ENCODE measurements at regions not wholly inside any gene's neighbourhood (a gene's known extent, or its start where the extent isn't known, plus 50 kb on each side); places are given as distances from the start of the nearest gene placed in this dataset.

GRCh38 chr9:673966-674526, 167.5 kb upstream of the DMRT1 start:
- H3K4me1 ChIP-seq (ENCODE audit: control insufficient read depth, insufficient read depth, low read length, poor library complexity, severe bottlenecking), result no peaks in the 10 kb centered on the region
- no peaks in the 10 kb centered on the region for H3K27me3 ChIP-seq (replicated peaks; ENCODE audit: control insufficient read depth, insufficient read depth, low read length, poor library complexity, severe bottlenecking)
- no peak overlapping the region for H3K4me3 ChIP-seq (ENCODE audit: insufficient read depth, low read depth, low read length, poor library complexity, severe bottlenecking)
- H3K9me3 ChIP-seq (ENCODE audit: control insufficient read depth, low read length), result no peaks in the 10 kb centered on the region
- no peaks in the 10 kb centered on the region for H3K36me3 ChIP-seq (ENCODE audit: control insufficient read depth, insufficient read depth, low read length)
- no peak for DNase-seq
- H3K27ac ChIP-seq (ENCODE audit: insufficient read depth, low read length, poor library complexity, severe bottlenecking), result no peak overlapping the region

GRCh38 chr9:675697-676370, 165.7 kb upstream of the DMRT1 start:
- no peak for DNase-seq
- no peaks in the 10 kb centered on the region for H3K4me1 ChIP-seq (ENCODE audit: control insufficient read depth, insufficient read depth, low read length, poor library complexity, severe bottlenecking)

GRCh38 chr9:676780-677438, 164.6 kb upstream of the DMRT1 start:
- DNase-seq, result no peak
- no peak overlapping the region for H3K27ac ChIP-seq (ENCODE audit: insufficient read depth, low read length, poor library complexity, severe bottlenecking)
- no peaks in the 10 kb centered on the region for H3K4me1 ChIP-seq (ENCODE audit: control insufficient read depth, insufficient read depth, low read length, poor library complexity, severe bottlenecking)
- no peak overlapping the region for H3K4me3 ChIP-seq (ENCODE audit: insufficient read depth, low read depth, low read length, poor library complexity, severe bottlenecking)
- H3K27me3 ChIP-seq (replicated peaks; ENCODE audit: control insufficient read depth, insufficient read depth, low read length, poor library complexity, severe bottlenecking), result no peaks in the 10 kb centered on the region
- H3K36me3 ChIP-seq (ENCODE audit: control insufficient read depth, insufficient read depth, low read length), result no peaks in the 10 kb centered on the region
- no peaks in the 10 kb centered on the region for H3K9me3 ChIP-seq (ENCODE audit: control insufficient read depth, low read length)

More at GRCh38 chr9:675697-676370, 165.7 kb upstream of the DMRT1 start:
- Histone ChIP-seq H3K9me3 (ENCODE audit: control insufficient read depth, low read length) (no peaks in the 10 kb centered on the region), H3K27ac (ENCODE audit: insufficient read depth, low read length, poor library complexity, severe bottlenecking) (no peak overlapping the region), H3K27me3 (replicated peaks; ENCODE audit: control insufficient read depth, insufficient read depth, low read length, poor library complexity, severe bottlenecking) (no peaks in the 10 kb centered on the region), H3K4me3 (ENCODE audit: insufficient read depth, low read depth, low read length, poor library complexity, severe bottlenecking) (no peak overlapping the region), H3K36me3 (ENCODE audit: control insufficient read depth, insufficient read depth, low read length) (no peaks in the 10 kb centered on the region)

- no peak for DNase-seq
- Histone ChIP-seq H3K4me3 (ENCODE audit: insufficient read depth, low read depth, low read length, poor library complexity, severe bottlenecking) (no peak overlapping the region), H3K9me3 (ENCODE audit: control insufficient read depth, low read length) (no peaks in the 10 kb centered on the region), H3K27ac (ENCODE audit: insufficient read depth, low read length, poor library complexity, severe bottlenecking) (no peak overlapping the region), H3K4me1 (ENCODE audit: control insufficient read depth, insufficient read depth, low read length, poor library complexity, severe bottlenecking) (no peaks in the 10 kb centered on the region), H3K36me3 (ENCODE audit: control insufficient read depth, insufficient read depth, low read length) (no peaks in the 10 kb centered on the region), H3K27me3 (replicated peaks; ENCODE audit: control insufficient read depth, insufficient read depth, low read length, poor library complexity, severe bottlenecking) (no peaks in the 10 kb centered on the region)
Measured at GRCh38 chr9:677461-678097, 163.9 kb upstream of the DMRT1 start.

GRCh38 chr9:678897-679296, 162.6 kb upstream of the DMRT1 start:
- no peak overlapping the region for H3K27ac ChIP-seq (ENCODE audit: insufficient read depth, low read length, poor library complexity, severe bottlenecking)
- H3K4me1 ChIP-seq (ENCODE audit: control insufficient read depth, insufficient read depth, low read length, poor library complexity, severe bottlenecking), result no peaks in the 10 kb centered on the region
- H3K27me3 ChIP-seq (replicated peaks; ENCODE audit: control insufficient read depth, insufficient read depth, low read length, poor library complexity, severe bottlenecking), result no peaks in the 10 kb centered on the region
- H3K4me3 ChIP-seq (ENCODE audit: insufficient read depth, low read depth, low read length, poor library complexity, severe bottlenecking), result no peak overlapping the region
- H3K9me3 ChIP-seq (ENCODE audit: control insufficient read depth, low read length), result no peaks in the 10 kb centered on the region
- H3K36me3 ChIP-seq (ENCODE audit: control insufficient read depth, insufficient read depth, low read length), result no peaks in the 10 kb centered on the region
- DNase-seq, result no peak

- Histone ChIP-seq H3K4me3 (ENCODE audit: insufficient read depth, low read depth, low read length, poor library complexity, severe bottlenecking) (no peak overlapping the region), H3K9me3 (ENCODE audit: control insufficient read depth, low read length) (no peaks in the 10 kb centered on the region), H3K4me1 (ENCODE audit: control insufficient read depth, insufficient read depth, low read length, poor library complexity, severe bottlenecking) (no peaks in the 10 kb centered on the region), H3K27ac (ENCODE audit: insufficient read depth, low read length, poor library complexity, severe bottlenecking) (no peak overlapping the region), H3K27me3 (replicated peaks; ENCODE audit: control insufficient read depth, insufficient read depth, low read length, poor library complexity, severe bottlenecking) (no peaks in the 10 kb centered on the region), H3K36me3 (ENCODE audit: control insufficient read depth, insufficient read depth, low read length) (no peaks in the 10 kb centered on the region)
- no peak for DNase-seq
Measured at GRCh38 chr9:679462-679861, 162.0 kb upstream of the DMRT1 start.

GRCh38 chr9:680106-680505, 161.4 kb upstream of the DMRT1 start:
- no peaks in the 10 kb centered on the region for H3K36me3 ChIP-seq (ENCODE audit: control insufficient read depth, insufficient read depth, low read length)
- no peaks in the 10 kb centered on the region for H3K9me3 ChIP-seq (ENCODE audit: control insufficient read depth, low read length)
- no peaks in the 10 kb centered on the region for H3K27me3 ChIP-seq (replicated peaks; ENCODE audit: control insufficient read depth, insufficient read depth, low read length, poor library complexity, severe bottlenecking)
- H3K4me3 ChIP-seq (ENCODE audit: insufficient read depth, low read depth, low read length, poor library complexity, severe bottlenecking), result no peak overlapping the region
- no peak for DNase-seq
- no peaks in the 10 kb centered on the region for H3K4me1 ChIP-seq (ENCODE audit: control insufficient read depth, insufficient read depth, low read length, poor library complexity, severe bottlenecking)
- no peak overlapping the region for H3K27ac ChIP-seq (ENCODE audit: insufficient read depth, low read length, poor library complexity, severe bottlenecking)

GRCh38 chr9:682633-683508, 158.6 kb upstream of the DMRT1 start:
- no peak overlapping the region for H3K27ac ChIP-seq (ENCODE audit: insufficient read depth, low read length, poor library complexity, severe bottlenecking)
- no peaks in the 10 kb centered on the region for H3K4me1 ChIP-seq (ENCODE audit: control insufficient read depth, insufficient read depth, low read length, poor library complexity, severe bottlenecking)
- H3K36me3 ChIP-seq (ENCODE audit: control insufficient read depth, insufficient read depth, low read length), result no peaks in the 10 kb centered on the region
- H3K9me3 ChIP-seq (ENCODE audit: control insufficient read depth, low read length), result no peaks in the 10 kb centered on the region
- no peak overlapping the region for H3K4me3 ChIP-seq (ENCODE audit: insufficient read depth, low read depth, low read length, poor library complexity, severe bottlenecking)
- H3K27me3 ChIP-seq (replicated peaks; ENCODE audit: control insufficient read depth, insufficient read depth, low read length, poor library complexity, severe bottlenecking), result no peaks in the 10 kb centered on the region
- DNase-seq, result no peak

GRCh38 chr9:683509-684021, 157.9 kb upstream of the DMRT1 start:
- Histone ChIP-seq H3K36me3 (ENCODE audit: control insufficient read depth, insufficient read depth, low read length) (no peaks in the 10 kb centered on the region), H3K27ac (ENCODE audit: insufficient read depth, low read length, poor library complexity, severe bottlenecking) (no peak overlapping the region), H3K9me3 (ENCODE audit: control insufficient read depth, low read length) (no peaks in the 10 kb centered on the region), H3K27me3 (replicated peaks; ENCODE audit: control insufficient read depth, insufficient read depth, low read length, poor library complexity, severe bottlenecking) (no peaks in the 10 kb centered on the region), H3K4me1 (ENCODE audit: control insufficient read depth, insufficient read depth, low read length, poor library complexity, severe bottlenecking) (no peaks in the 10 kb centered on the region), H3K4me3 (ENCODE audit: insufficient read depth, low read depth, low read length, poor library complexity, severe bottlenecking) (no peak overlapping the region)
- DNase-seq, result no peak
